Mesendoderm (in vitro differentiated cells): ENCODE measurements at regions not wholly inside any gene's neighbourhood (a gene's known extent, or its start where the extent isn't known, plus 50 kb on each side); places are given as distances from the start of the nearest gene placed in this dataset.

ENCODE experiments used
- DNase-seq: peaks from one replicate; pipeline ENCODE4 v3.0.0; 2013
- H2AK5ac ChIP-seq: 2 replicates; pipeline ENCODE4 v1.6.1; 2013; ENCODE audit warnings: low read length, inconsistent platforms
- H2BK120ac ChIP-seq: 2 replicates; pipeline ENCODE4 v1.6.1; 2013; ENCODE audit warnings: low read depth, mild to moderate bottlenecking, low read length, moderate library complexity, mixed read lengths
- H2BK15ac ChIP-seq: replicated peaks from 2 replicates; pipeline ENCODE4 v1.6.1; 2013; ENCODE audit warnings: low read depth, mild to moderate bottlenecking, moderate library complexity
- H2BK5ac ChIP-seq: 2 replicates; pipeline ENCODE4 v1.6.1; 2013; ENCODE audit warnings: low read length, inconsistent platforms
- H3K18ac ChIP-seq: 2 replicates; pipeline ENCODE4 v1.6.1; 2013; ENCODE audit warnings: mild to moderate bottlenecking, low read length, mixed read lengths
- H3K23ac ChIP-seq: one replicate; pipeline ENCODE4 v1.6.1; 2013; ENCODE audit warnings: low read length
- H3K27ac ChIP-seq: 2 replicates; pipeline ENCODE4 v1.5.1; 2013; ENCODE audit warnings: low read depth, mild to moderate bottlenecking, inconsistent platforms, low read length, moderate library complexity
- H3K27me3 ChIP-seq: 2 replicates; pipeline ENCODE4 v1.6.1; 2013; ENCODE audit warnings: low read length, control low read depth, mild to moderate bottlenecking, inconsistent platforms; ENCODE audit not compliant: insufficient read depth, poor library complexity
- H3K36me3 ChIP-seq: 2 replicates; pipeline ENCODE4 v1.6.1; 2013; ENCODE audit warnings: low read length, inconsistent platforms; ENCODE audit not compliant: control insufficient read depth, insufficient read depth
- H3K4ac ChIP-seq: one replicate; pipeline ENCODE4 v1.6.1; 2013; ENCODE audit warnings: low read depth, mild to moderate bottlenecking, low read length, moderate library complexity
- H3K4me1 ChIP-seq: 2 replicates; pipeline ENCODE4 v1.6.1; 2013; ENCODE audit warnings: low read depth, low read length, inconsistent platforms; ENCODE audit not compliant: control insufficient read depth
- H3K4me2 ChIP-seq: 2 replicates; pipeline ENCODE4 v1.6.1; 2013; ENCODE audit warnings: low read length
- H3K4me3 ChIP-seq: 2 replicates; pipeline ENCODE4 v1.5.1; 2013; ENCODE audit warnings: mild to moderate bottlenecking, low read length
- H3K56ac ChIP-seq: one replicate; pipeline ENCODE4 v1.6.1; 2013; ENCODE audit warnings: low read length
- H3K79me1 ChIP-seq: 2 replicates; pipeline ENCODE4 v1.6.1; 2013; ENCODE audit warnings: low read length, inconsistent platforms
- H3K79me2 ChIP-seq: 2 replicates; pipeline ENCODE4 v1.6.1; 2013; ENCODE audit warnings: mild to moderate bottlenecking, low read length; ENCODE audit not compliant: control insufficient read depth, insufficient read depth
- H3K9ac ChIP-seq: 2 replicates; pipeline ENCODE4 v1.6.1; 2013; ENCODE audit warnings: low read length, inconsistent platforms
- H4K5ac ChIP-seq: one replicate; pipeline ENCODE4 v1.6.1; 2013; ENCODE audit warnings: low read length
- H4K8ac ChIP-seq: one replicate; pipeline ENCODE4 v1.6.1; 2013; ENCODE audit warnings: low read depth, mild to moderate bottlenecking, control low read depth, low read length, moderate library complexity
- WGBS: extraction: QIAGEN DNeasy Blood & Tissue Kit; methylation state at CpG from one replicate; pipeline ENCODE4 v1.1.7; 2013; ENCODE audit warnings: low lambda C conversion rate, missing lambda C conversion rate; ENCODE audit not compliant: insufficient coverage; ENCODE audit errors: extremely low coverage; 5-methylcytosine and 5-hydroxymethylcytosine counted together

- Histone ChIP-seq H3K23ac (no peak overlapping the region), H3K18ac (no peak overlapping the region), H3K4me1 (no peaks in the 10 kb centered on the region), H3K27ac (no peak overlapping the region), H3K9ac (no peak overlapping the region), H3K79me1 (no peaks in the 10 kb centered on the region), H2BK15ac (no peak overlapping the region), H3K79me2 (no peaks in the 10 kb centered on the region), H3K56ac (no peak overlapping the region), H3K36me3 (no peaks in the 10 kb centered on the region), H4K5ac (no peak overlapping the region), H3K4me3 (no peak overlapping the region), H3K4ac (no peak overlapping the region), H2BK5ac (no peak overlapping the region), H4K8ac (no peak overlapping the region), H3K27me3 (no peaks in the 10 kb centered on the region), H2BK120ac (no peak overlapping the region), H2AK5ac (no peak overlapping the region), H3K4me2 (no peak overlapping the region)
- no CpG with 5 or more reads among the region's 19 CpGs for WGBS
- DNase-seq: no peak
Measured at GRCh38 chr5:3320317-3320875, 275.2 kb upstream of the IRX1 start.

GRCh38 chr5:3317051-3317795, 278.4 kb upstream of the IRX1 start:
- H3K4me3 ChIP-seq: no peak overlapping the region
- H3K4me1 ChIP-seq: no peaks in the 10 kb centered on the region
- H3K79me2 ChIP-seq: no peaks in the 10 kb centered on the region
- no peak overlapping the region for H2BK120ac ChIP-seq
- H3K79me1 ChIP-seq: no peaks in the 10 kb centered on the region
- H3K27me3 ChIP-seq: no peaks in the 10 kb centered on the region
- no peak overlapping the region for H2BK15ac ChIP-seq
- no peak overlapping the region for H3K23ac ChIP-seq
- H3K4ac ChIP-seq: no peak overlapping the region
- no peak overlapping the region for H3K9ac ChIP-seq
- no peak overlapping the region for H3K56ac ChIP-seq
- no peak overlapping the region for H3K4me2 ChIP-seq
- H3K36me3 ChIP-seq: no peaks in the 10 kb centered on the region
- H2AK5ac ChIP-seq: no peak overlapping the region
- WGBS: no CpG with 5 or more reads among the region's 10 CpGs
- no peak for DNase-seq
- H4K5ac ChIP-seq: no peak overlapping the region
- no peak overlapping the region for H3K27ac ChIP-seq
- H3K18ac ChIP-seq: no peak overlapping the region
- H4K8ac ChIP-seq: no peak overlapping the region
- H2BK5ac ChIP-seq: no peak overlapping the region

GRCh38 chr5:3313569-3313968, 282.1 kb upstream of the IRX1 start:
- Histone ChIP-seq H3K4ac (no peak overlapping the region), H3K18ac (no peak overlapping the region), H3K27ac (no peak overlapping the region), H3K4me3 (no peak overlapping the region), H2BK120ac (no peak overlapping the region), H3K79me1 (no peaks in the 10 kb centered on the region), H3K36me3 (no peaks in the 10 kb centered on the region), H3K9ac (no peak overlapping the region), H3K27me3 (no peaks in the 10 kb centered on the region), H3K79me2 (no peaks in the 10 kb centered on the region), H2BK15ac (no peak overlapping the region), H2AK5ac (no peak overlapping the region), H3K56ac (no peak overlapping the region), H4K5ac (no peak overlapping the region), H3K23ac (no peak overlapping the region), H3K4me2 (no peak overlapping the region), H2BK5ac (no peak overlapping the region), H4K8ac (no peak overlapping the region), H3K4me1 (no peaks in the 10 kb centered on the region)
- no CpG with 5 or more reads among the region's 4 CpGs for WGBS
- DNase-seq: no peak

- no CpG with 5 or more reads among the region's 6 CpGs for WGBS
- Histone ChIP-seq H3K79me1 (no peaks in the 10 kb centered on the region), H3K27ac (no peak overlapping the region), H4K8ac (no peak overlapping the region), H3K4me3 (no peak overlapping the region), H3K4ac (no peak overlapping the region), H3K18ac (no peak overlapping the region), H3K56ac (no peak overlapping the region), H3K9ac (no peak overlapping the region), H3K27me3 (no peaks in the 10 kb centered on the region), H2BK5ac (no peak overlapping the region), H2BK120ac (no peak overlapping the region), H2BK15ac (no peak overlapping the region), H3K79me2 (no peaks in the 10 kb centered on the region), H3K23ac (no peak overlapping the region), H3K4me2 (no peak overlapping the region), H2AK5ac (no peak overlapping the region), H3K36me3 (no peaks in the 10 kb centered on the region), H3K4me1 (no peaks in the 10 kb centered on the region), H4K5ac (no peak overlapping the region)
- no peak for DNase-seq
Measured at GRCh38 chr5:3312299-3312698, 283.3 kb upstream of the IRX1 start.

- no peak overlapping the region for H2BK120ac ChIP-seq
- no CpG with 5 or more reads among the region's 8 CpGs for WGBS
- no peak overlapping the region for H2BK5ac ChIP-seq
- no peaks in the 10 kb centered on the region for H3K36me3 ChIP-seq
- no peak overlapping the region for H2BK15ac ChIP-seq
- H3K56ac ChIP-seq: no peak overlapping the region
- no peak overlapping the region for H4K5ac ChIP-seq
- H3K9ac ChIP-seq: no peak overlapping the region
- no peak overlapping the region for H3K23ac ChIP-seq
- DNase-seq: no peak
- H3K18ac ChIP-seq: no peak overlapping the region
- no peak overlapping the region for H3K4ac ChIP-seq
- H2AK5ac ChIP-seq: no peak overlapping the region
- H3K4me1 ChIP-seq: no peaks in the 10 kb centered on the region
- H3K4me2 ChIP-seq: no peak overlapping the region
- H3K4me3 ChIP-seq: no peak overlapping the region
- no peaks in the 10 kb centered on the region for H3K27me3 ChIP-seq
- no peak overlapping the region for H4K8ac ChIP-seq
- H3K79me2 ChIP-seq: no peaks in the 10 kb centered on the region
- H3K79me1 ChIP-seq: no peaks in the 10 kb centered on the region
- no peak overlapping the region for H3K27ac ChIP-seq
Measured at GRCh38 chr5:3311433-3311832, 284.2 kb upstream of the IRX1 start.
